Muscle of arm (tissue), 1 donor: ENCODE measurements at regions not wholly inside any gene's neighbourhood (a gene's known extent, or its start where the extent isn't known, plus 50 kb on each side); places are given as distances from the start of the nearest gene placed in this dataset.

ENCODE experiments used
- DNase-seq: peaks from one replicate; pipeline ENCODE4 v3.0.0-alpha.2; 2013

DNA sequence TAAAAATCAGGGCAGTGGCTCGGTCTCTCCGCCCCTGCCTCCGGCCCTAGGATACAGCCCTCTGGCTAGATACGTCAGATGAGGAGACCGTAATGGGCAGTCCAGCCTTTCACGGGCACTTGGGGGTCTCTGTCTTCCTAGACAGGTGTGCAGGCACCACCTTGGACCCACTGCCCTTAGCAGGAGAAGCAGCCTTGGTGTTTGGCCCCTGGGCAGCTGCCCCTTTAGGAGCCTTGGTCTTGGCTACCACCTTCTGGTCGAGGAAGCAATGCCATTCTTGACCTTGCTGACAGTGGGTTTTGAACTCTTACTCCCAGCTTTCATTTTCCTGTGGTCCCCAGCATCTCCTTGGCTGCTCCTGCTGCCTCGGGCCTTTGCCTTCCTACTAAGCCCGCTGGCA, 149.7 kb upstream of the FRMD4B start:
- no peak for DNase-seq

DNA sequence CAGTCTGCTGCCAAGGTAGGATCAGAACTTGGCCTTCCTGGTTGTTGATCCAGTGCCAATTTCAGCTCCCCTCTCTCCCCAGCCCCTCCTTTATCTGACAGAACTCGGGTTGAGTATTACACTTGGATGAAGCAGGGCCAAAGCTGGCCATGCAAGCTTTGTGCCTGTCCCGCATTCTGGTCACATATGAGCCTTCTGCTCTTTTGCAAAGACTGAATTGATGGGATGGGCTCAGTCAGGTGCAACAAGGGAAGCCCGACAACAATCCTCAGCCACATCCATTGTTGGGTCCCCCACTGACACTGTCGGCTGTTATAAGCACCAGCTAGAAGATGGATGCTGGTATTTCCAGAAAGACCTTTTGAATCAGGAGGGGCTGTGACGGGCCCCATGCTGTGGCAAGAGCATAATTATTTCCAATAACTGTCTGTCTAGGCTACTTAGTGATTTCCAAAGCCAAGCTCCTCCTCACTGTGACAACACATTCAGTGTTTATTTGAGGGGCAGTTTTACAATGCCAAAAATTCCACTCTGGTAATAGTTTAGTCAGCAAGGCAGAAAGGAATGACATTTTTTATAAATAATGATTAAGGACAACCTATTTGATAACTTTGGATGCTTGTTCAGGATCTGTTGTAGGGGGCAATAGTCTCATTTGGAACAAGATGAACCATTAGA, 146.8 kb upstream of the FRMD4B start:
- no peak for DNase-seq

DNA sequence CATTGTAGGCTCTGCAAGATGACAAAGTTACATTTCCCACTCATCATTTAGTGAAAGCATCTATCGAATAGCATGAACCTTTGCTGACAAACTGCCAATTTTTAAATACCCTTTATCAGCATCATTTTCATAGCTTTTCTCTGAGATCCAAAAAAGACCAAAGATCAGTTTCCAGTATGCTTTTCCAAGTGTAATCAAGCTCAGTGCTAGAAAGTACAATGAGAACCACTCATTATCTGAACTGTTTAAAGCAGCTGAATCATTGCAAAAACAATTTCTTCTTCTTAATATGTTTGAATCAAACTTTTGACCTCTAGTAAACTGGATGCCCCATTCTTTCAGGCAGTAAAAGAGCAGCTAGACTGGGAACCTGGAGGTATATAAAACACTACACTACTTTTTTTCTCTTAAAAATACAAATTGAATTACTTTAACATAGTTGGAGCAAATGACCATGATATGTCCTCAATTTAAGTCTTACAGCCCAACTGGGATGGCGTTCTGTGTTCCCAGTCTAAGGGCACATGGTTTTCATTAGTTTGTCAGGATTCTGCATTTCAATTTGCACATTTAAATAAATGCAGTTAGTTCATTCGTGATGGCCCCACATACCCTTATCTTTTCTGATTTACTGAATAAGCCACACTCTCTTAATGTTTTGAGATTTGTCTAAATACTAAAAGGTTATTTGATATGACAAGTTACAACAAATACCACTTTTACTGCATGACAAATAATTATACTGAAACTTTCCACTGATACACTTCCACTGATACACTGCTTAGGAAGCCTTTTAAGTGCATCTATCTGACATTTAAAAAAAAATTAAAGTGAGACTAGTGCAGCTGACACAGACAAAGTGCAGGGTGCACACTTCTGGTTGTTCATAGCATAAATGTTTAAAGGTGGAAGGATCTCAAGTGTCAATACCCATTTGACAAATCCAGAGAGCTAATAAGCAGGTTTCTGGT, 146.0 kb upstream of the FRMD4B start:
- no peak for DNase-seq

DNA sequence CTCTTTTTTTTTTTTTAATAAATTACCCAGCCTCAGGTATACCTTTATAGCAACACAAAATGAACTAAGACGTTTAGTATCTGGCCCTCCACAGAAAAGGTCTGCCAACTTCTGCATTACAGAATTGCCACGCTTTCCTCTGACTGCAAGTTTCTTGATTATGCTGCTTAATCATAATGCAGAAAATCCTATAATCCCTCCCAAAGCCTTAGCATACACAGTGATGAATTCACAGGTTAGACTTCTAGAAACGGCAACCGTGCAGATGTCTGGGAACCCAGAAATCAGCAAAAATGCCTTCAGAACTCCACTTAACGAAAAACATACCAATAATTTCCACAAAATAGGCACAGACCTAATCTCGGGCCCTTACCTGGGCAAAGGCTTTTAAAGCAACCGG, 144.7 kb upstream of the FRMD4B start:
- no peak for DNase-seq

DNA sequence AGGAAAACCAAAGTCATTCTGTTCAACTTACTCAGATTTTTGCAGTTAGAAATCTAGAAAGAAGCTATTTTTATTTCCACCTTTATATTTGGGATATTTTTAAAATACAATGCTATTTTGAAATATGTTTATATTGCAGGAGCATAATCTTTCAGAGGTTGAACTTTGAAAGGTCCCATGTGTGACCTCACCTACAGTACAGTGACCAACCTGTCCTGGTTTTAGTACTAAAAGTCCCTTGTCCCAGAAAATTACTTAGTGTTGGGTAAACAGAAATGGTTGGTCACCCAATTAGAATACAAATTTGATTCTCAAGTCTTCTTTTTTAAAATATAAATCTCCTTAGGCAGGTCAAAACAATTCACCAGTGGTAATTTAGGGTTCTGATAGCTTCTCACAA, 141.6 kb upstream of the FRMD4B start:
- no peak for DNase-seq

DNA sequence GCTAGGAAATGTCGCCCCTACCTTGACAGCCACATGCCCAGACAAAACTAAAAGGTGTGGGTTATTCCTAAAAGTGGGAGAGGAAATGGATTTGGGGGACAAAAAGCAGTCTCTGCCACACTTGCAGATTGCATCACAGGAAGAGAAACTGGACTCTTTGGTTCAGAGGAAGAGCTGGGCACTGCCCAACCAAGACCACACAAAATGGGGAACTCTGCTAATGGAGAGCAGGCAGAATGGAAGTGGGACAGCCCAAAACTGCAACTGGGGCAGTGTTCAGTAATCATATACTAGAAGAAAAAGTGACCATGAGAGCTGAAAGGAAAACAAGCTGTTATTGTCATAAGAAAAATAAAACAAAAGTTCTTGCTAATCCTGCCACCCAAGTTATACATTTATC, 138.9 kb upstream of the FRMD4B start:
- DNase-seq: no peak

DNA sequence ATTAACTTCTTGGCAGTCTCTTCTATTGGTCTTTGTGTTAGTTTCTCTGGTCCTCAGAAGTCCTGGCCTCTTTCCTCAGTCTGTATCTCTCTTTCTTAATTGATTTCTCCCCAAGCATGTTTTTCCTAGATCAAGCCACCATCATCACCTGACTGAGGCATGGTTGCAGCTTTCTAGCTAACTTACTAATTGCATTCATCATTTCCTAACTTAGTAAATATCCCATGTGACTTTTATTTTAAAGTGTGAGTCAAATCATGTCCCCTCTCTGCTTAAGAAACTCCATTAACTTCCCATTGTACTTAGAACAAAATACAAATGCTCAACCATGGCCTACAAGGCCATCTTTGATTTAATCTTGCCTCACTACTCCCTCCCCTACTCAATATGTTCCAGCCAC, 135.4 kb upstream of the FRMD4B start:
- no peak for DNase-seq

DNA sequence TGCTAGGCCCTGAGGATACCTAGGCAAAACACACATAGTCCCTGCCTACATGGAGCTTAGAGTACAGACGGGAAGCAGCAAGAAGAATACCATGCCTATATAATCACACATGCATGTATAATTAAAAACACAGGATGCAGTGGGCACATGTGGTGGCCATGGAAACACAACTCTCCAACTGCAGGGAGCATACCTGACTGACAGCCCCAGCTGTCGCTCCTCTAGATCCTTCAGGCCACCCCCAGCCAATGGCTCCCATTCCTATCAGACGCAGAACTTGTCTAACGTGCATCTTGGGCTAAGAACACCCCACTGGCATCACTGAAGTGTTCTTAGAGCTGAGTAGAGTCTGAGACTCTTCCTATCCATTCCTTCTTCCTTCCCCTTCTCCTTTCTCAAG, 125.5 kb upstream of the FRMD4B start:
- no peak for DNase-seq

DNA sequence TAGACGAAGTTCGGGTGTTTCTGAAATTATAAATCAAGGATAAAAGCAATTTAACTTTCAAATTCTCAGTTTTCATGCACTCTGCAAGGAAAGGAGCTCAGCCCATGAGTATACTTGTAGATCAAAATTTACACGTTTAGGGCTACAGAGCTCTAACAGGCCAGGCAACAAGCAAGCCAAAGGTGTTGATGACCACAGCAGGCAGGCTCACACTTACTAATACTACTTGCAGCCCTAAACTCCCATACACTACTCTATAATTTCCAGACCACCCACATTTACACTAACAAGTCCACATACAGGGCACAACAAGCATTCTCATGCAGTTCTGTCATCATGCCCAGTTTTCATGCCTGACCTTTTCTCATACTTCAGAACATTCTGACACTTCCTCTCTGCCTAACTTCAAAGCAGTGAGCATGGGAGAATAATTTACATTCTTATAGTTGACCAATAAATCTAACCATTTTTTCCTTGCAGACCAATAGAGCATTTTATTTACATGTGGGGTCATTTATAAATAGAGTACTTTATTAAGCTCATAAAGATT, 124.7 kb upstream of the FRMD4B start:
- DNase-seq: no peak

DNA sequence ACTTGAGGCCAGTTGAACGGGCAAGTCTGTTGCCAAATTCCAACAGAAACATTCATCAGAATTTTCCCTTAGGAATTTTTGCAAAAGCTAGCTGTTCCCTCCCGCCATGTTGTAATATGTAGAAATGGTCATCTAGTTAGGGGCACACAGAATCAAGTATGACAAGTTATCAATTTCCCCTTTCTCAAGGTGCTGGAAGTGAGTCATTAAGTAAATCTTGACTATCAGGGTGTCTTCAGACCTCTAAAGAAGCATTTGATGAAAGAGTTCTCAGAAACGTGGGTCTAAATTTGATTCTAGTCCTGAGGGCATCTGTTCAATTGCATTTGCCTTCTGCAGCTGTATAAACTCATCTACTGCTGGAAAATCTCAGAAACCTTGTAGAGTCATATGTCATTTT, 123.4 kb upstream of the FRMD4B start:
- no peak for DNase-seq

DNA sequence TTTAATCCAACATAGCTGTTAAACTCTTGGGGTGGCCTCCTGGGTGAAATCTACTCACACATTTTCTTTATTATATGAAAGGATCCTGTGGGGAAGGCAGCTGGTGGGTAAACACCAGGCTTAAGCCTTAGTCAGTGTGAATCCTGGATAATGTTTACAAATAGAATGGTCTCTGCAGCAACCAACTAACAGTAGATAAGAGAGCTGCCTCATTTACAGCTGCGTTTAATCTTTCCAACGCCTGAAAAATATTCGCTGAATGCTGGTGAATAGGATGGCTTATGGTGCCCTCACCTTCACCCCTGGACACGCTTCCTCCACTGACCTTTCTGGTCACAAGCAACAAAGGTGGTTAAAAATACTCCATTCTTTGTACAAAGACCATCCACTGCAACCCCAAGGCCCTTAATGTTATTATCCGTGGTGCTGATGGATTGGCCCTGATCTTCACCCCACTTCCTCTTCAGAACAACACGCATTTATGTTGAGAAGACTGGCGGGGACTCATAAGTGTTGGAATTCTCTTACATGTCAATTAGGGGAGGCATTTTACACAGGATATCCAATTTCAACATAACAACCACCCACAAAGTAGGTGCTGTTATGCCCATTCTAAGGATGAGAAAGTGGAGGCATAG, 120.0 kb upstream of the FRMD4B start:
- no peak for DNase-seq

DNA sequence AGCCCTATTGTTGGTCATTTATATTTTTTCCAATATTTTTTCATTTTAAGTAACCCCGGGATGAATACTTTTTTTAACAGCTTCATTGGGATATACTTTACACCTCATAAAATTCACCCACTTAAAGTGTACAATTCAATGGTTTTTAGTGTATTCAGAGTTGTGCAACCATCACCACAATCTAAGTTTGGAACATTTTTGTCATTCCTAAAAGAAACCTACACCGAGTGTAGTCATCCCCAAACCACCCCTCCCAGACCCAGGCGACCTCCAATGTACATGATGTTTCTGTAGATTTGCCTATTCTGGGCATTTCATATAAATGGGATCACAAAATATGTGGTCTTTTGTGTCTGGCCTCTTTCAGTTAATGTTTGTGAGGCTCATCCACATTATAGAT, 118.3 kb upstream of the FRMD4B start:
- no peak for DNase-seq

DNA sequence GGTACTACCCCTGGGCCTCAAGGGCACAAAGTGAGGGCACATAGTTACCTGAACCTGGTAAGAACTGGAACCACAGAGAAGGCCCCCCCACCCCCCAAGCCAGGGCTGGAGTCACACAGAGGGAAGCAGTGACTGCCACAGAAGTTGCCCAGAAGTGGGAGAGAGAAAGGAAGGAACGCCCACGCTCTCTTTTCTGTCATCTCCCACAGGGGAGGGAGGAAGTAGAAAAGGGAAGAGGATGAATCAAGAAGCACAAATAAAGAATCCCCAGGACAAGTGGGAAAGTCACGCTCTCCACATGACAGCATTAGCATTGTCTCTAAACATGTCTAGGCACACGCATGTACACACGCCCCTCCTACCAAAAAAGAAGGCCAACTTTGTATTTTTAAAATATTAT, 114.7 kb upstream of the FRMD4B start:
- no peak for DNase-seq

DNA sequence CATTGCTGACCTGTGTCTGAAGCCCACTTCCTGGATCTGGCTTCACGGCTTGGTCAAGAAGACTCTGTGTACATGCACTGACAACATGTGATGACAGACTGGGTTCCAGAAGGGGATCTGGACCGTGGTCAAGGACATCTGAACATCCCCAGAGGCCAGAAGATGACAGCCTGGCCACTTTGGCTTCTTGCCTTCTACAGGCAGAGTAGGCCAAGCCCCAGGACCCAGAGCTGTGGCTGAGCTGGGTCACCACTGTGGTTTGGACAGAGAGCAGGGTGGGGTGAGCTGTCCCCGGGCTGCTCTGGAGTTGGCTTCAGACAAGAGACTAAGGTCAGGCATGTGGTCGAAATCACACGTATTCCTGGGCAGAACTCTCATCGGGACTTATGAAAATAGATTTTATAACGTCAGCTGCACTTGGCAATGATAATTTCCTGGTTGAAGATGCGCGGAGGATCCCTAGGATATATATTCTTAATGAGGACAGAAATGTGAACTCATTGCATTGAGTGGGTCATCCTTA, 114.1 kb upstream of the FRMD4B start:
- DNase-seq: no peak

DNA sequence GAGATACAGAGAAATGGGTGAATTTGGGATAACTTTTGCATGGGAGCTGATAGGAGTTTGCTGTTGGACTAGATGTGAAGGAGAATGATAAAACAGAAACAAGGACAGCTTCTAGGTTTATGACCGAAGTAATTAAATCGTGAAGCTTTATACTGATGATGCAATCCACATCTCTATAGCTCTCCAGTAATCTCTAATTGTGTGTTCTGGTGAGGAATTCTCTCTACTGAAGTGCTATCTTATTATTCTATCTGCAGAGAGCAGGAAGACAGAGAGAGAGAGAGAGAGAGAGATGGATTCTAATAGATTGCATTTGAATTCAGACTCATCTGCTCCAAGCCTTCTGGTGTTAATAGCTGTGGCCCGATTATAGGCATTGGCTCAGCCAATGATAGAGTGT, 113.5 kb upstream of the FRMD4B start:
- DNase-seq: no peak

DNA sequence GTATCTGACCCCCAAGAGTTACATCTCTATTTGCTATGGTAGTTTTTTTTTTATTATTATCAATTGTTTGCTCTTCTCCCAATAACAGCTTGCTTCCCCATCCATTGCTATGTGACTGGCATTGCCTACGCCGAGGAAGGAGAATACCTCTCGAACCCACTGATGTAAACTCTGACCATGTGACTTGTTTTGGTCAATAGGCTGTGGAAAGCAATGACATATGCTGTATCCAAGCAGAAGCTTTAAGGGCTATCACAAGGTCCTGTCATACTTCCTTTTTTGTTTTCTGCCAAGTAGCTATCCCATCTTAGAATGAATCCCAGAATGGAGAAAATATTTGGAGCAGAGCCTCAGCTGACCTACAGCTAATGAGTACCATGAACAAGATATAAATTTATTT, 111.0 kb upstream of the FRMD4B start:
- DNase-seq: no peak

DNA sequence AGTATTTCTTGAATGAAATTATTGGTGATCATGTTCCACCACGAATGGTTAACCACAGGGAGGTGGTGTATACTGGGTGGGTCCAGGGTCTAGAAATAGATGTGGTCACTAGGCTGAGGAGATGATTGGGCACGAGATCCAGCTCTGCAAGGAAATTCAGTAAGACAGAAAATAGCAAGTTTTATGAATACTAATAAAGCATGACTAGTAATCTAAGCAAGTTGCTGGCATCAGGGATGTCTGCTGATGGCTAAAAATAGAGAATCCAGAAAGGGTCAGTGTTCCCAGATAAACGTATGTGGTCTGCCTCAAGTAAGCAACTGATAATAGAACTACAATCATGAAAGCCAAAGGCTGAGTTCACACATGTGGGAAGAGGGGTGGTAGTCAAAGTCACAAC, 108.3 kb upstream of the FRMD4B start:
- no peak for DNase-seq

DNA sequence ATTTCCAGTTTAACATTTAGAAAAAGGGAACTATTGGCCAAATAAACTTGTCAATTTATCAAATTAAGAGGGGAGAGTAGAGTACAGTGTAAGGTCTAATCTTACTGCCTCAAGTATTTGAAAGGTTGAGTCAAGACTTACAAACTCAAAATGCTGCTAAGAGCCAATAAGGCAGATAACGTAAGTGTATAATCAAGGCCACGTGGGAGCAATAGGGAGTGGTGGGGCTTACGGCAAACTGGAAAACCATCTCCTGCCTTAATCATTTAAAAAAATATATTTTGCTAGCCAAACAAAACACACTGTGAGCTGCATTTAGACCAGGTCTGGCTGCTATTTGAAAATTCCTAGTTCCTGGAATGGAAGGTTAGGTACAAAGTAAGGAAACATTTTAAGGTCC, 107.3 kb upstream of the FRMD4B start:
- DNase-seq: no peak

DNA sequence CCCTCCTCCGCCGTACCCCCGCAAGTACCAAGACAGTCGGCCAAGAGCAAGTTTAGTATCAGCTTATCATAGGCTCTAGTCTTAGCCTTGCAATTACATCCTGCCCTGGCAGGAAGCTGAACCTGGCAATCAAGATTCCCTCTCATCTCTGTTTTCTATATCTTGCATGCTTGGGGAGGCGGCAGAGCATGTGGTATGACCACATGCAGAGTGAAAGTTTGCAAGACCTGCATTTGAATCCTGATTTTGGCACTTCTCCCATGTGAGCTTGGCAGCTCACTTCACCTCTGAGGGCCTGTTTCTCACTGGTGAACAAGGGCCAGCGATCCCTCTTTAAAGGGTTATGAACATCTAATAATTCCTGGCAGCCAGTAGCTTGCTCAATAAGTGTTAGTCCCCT, 106.1 kb upstream of the FRMD4B start:
- DNase-seq: no peak

DNA sequence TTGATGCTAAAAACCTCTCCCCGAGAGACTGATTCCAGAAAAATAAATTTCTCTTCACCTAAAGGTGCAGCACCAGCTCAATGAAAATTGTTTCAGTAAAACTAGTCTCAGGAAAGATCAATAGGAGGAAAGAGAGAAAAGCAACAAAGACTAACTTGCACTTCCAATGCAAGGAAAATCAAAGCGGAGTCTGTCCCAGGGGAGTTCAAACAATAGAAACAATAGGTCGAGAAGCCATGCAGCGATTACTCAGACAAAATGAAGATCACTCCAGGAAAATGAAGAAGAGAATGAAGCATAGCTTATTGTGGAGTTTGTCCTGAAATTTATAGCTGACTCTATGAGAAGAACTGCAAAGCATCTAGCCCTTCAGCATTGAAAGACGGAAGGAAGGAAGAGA, 105.1 kb upstream of the FRMD4B start:
- no peak for DNase-seq

DNA sequence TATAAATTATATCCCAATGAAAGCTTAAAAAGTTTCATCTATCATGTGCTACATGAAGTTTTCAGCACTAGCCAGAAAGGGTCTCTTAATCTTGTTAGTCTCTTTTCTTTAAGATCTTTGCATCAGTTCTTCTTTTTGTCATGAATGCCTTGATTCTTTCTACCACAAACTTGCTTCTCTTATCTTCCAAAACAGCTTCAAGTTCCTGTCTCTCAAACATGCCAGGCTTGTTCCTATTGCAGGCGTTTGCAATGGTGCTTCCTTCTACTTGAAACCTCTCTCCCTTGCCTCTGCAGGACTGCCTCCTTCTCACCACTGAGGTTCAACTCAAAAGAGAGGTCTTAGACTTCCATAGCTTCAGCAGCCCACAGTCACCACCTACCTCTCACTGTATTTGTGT, 104.3 kb upstream of the FRMD4B start:
- no peak for DNase-seq

DNA sequence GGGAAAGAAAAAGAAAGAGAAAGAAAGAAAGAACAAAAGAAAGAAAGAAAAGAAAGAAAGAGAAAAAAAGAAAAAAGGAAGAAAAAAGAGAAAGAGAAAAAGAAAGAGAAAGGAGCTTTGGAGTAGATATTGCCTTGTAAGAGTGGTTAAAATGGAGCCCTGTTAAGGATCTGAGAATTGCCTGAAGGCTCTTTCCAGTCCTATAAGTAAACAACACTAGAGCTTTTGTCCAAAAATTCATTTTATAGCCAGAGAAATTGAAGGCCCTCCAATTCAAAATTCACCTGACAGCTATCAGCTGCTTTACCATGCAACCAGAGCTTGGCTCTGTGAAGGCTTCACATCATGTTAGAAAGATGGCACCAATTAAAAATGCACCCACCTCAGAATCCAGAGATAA, 102.1 kb upstream of the FRMD4B start:
- DNase-seq: no peak
